ENCODE measurements at regions not wholly inside any gene's neighbourhood (a gene's known extent, or its start where the extent isn't known, plus 50 kb on each side); places are given as distances from the start of the nearest gene placed in this dataset.

- DNase-seq = no peak
Observed at GRCh38 chr4:137722910-137723309, 190.6 kb upstream of the PCDH18 start.

GRCh38 chr4:137711502-137711901 lies 179.2 kb upstream of the PCDH18 start:
- no peak for DNase-seq

- no peak for DNase-seq
Observed at GRCh38 chr4:137707626-137708025, 175.3 kb upstream of the PCDH18 start.

- no peak for DNase-seq
Observed at GRCh38 chr4:137707102-137707620, 174.9 kb upstream of the PCDH18 start.

GRCh38 chr4:137705171-137705783 lies 173.0 kb upstream of the PCDH18 start:
- DNase-seq = no peak

GRCh38 chr4:137703195-137703594 lies 170.9 kb upstream of the PCDH18 start:
- DNase-seq = no peak

GRCh38 chr4:137702512-137702911 lies 170.2 kb upstream of the PCDH18 start:
- DNase-seq = no peak

- DNase-seq = no peak
Observed at GRCh38 chr4:137701401-137701800, 169.1 kb upstream of the PCDH18 start.

- DNase-seq = no peak
Observed at GRCh38 chr4:137700751-137701150, 168.5 kb upstream of the PCDH18 start.

GRCh38 chr4:137700072-137700471 lies 167.8 kb upstream of the PCDH18 start:
- DNase-seq = no peak

GRCh38 chr4:137694138-137694537 lies 161.8 kb upstream of the PCDH18 start:
- DNase-seq = no peak

- no peak for DNase-seq
Observed at GRCh38 chr4:137693641-137694040, 161.3 kb upstream of the PCDH18 start.

- no peak for DNase-seq
Observed at GRCh38 chr4:137692205-137692604, 159.9 kb upstream of the PCDH18 start.

- no peak for DNase-seq
Observed at GRCh38 chr4:137688651-137689050, 156.4 kb upstream of the PCDH18 start.

- no peak for DNase-seq
Observed at GRCh38 chr4:137685357-137685756, 153.1 kb upstream of the PCDH18 start.

GRCh38 chr4:137681081-137681480 lies 148.8 kb upstream of the PCDH18 start:
- DNase-seq = no peak

GRCh38 chr4:137678796-137679195 lies 146.5 kb upstream of the PCDH18 start:
- DNase-seq = no peak

GRCh38 chr4:137677863-137678262 lies 145.6 kb upstream of the PCDH18 start:
- DNase-seq = no peak

GRCh38 chr4:137676357-137676998 lies 144.2 kb upstream of the PCDH18 start:
- no peak for DNase-seq

- DNase-seq = no peak
Observed at GRCh38 chr4:137674066-137674465, 141.8 kb upstream of the PCDH18 start.

GRCh38 chr4:137668885-137669545 lies 136.7 kb upstream of the PCDH18 start:
- no peak for DNase-seq

- DNase-seq = no peak
Observed at GRCh38 chr4:137664416-137664815, 132.1 kb upstream of the PCDH18 start.

- no peak for DNase-seq
Observed at GRCh38 chr4:137664046-137664387, 131.7 kb upstream of the PCDH18 start.
